ENCODE measurements at regions not wholly inside any gene's neighbourhood (a gene's known extent, or its start where the extent isn't known, plus 50 kb on each side); places are given as distances from the start of the nearest gene placed in this dataset.

DNA sequence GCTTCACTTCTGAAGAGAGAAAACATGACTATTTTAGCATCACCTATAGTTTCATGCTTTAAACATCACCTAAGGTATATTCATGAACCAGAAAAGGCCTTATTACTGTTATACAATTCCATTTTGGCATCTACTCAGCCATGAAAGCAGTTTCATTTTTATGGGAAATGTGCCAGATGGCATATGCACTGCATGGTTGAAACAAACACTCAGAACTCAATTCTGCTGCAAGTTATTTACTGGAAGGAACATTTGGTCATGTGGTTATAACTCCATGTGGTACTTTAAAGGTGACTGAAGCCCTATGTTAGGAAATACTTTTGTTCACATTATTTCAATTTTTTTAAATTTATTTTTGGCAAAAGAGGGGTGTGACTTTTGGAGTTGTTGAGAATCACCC lies 287.5 kb upstream of the CRIM1 start:
- H3K4me1 ChIP-seq (ENCODE audit: control insufficient read depth in 1 of 2, insufficient read depth in 2 of 2, low read depth in 1 of 2, low read length in 1 of 2) = no peaks in the 10 kb centered on the region
- H3F3A ChIP-seq (replicated peaks; ENCODE audit: insufficient read depth) = no peaks in the 10 kb centered on the region
- H3K27ac ChIP-seq (ENCODE audit: low read depth in 2 of 2, low read length in 1 of 2) = no peak overlapping the region
- TF ChIP-seq EP300 (IDR thresholded peaks at IDR 0.05; ENCODE audit: borderline replicate concordance in 1 of 2, low read depth in 1 of 2, low read length in 1 of 2) (no peak), CHD2 (IDR thresholded peaks at IDR 0.05; ENCODE audit: low read length, partially characterized antibody) (no peak), POLR2AphosphoS5 (IDR thresholded peaks at IDR 0.05; ENCODE audit: low read depth, low read length) (no peak), TAF1 (IDR thresholded peaks at IDR 0.05; ENCODE audit: borderline replicate concordance, low read depth, low read length) (no peak), ELF1 (IDR thresholded peaks at IDR 0.05) (no peak), MEF2A (IDR thresholded peaks at IDR 0.05; ENCODE audit: borderline replicate concordance, low read depth) (no peak), RXRA (IDR thresholded peaks at IDR 0.05; ENCODE audit: borderline replicate concordance, low read depth) (no peak), FOXM1 (IDR thresholded peaks at IDR 0.05; ENCODE audit: low read depth) (no peak), FOSL2 (IDR thresholded peaks at IDR 0.05; ENCODE audit: borderline replicate concordance, low read depth) (no peak), NRF1 (IDR thresholded peaks at IDR 0.05; ENCODE audit: low read depth, low read length) (no peak), NFIC (IDR thresholded peaks at IDR 0.05; ENCODE audit: borderline replicate concordance) (no peak)
- TF ChIP-seq, protein P1, sequence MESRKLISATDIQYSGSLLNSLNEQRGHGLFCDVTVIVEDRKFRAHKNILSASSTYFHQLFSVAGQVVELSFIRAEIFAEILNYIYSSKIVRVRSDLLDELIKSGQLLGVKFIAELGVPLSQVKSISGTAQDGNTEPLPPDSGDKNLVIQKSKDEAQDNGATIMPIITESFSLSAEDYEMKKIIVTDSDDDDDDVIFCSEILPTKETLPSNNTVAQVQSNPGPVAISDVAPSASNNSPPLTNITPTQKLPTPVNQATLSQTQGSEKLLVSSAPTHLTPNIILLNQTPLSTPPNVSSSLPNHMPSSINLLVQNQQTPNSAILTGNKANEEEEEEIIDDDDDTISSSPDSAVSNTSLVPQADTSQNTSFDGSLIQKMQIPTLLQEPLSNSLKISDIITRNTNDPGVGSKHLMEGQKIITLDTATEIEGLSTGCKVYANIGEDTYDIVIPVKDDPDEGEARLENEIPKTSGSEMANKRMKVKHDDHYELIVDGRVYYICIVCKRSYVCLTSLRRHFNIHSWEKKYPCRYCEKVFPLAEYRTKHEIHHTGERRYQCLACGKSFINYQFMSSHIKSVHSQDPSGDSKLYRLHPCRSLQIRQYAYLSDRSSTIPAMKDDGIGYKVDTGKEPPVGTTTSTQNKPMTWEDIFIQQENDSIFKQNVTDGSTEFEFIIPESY (IDR thresholded peaks at IDR 0.05; ENCODE audit: borderline replicate concordance, low read depth) = no peak
- TF ChIP-seq, protein P2, sequence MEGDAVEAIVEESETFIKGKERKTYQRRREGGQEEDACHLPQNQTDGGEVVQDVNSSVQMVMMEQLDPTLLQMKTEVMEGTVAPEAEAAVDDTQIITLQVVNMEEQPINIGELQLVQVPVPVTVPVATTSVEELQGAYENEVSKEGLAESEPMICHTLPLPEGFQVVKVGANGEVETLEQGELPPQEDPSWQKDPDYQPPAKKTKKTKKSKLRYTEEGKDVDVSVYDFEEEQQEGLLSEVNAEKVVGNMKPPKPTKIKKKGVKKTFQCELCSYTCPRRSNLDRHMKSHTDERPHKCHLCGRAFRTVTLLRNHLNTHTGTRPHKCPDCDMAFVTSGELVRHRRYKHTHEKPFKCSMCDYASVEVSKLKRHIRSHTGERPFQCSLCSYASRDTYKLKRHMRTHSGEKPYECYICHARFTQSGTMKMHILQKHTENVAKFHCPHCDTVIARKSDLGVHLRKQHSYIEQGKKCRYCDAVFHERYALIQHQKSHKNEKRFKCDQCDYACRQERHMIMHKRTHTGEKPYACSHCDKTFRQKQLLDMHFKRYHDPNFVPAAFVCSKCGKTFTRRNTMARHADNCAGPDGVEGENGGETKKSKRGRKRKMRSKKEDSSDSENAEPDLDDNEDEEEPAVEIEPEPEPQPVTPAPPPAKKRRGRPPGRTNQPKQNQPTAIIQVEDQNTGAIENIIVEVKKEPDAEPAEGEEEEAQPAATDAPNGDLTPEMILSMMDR (IDR thresholded peaks at IDR 0.05) = no peak
- TF ChIP-seq, protein P3, sequence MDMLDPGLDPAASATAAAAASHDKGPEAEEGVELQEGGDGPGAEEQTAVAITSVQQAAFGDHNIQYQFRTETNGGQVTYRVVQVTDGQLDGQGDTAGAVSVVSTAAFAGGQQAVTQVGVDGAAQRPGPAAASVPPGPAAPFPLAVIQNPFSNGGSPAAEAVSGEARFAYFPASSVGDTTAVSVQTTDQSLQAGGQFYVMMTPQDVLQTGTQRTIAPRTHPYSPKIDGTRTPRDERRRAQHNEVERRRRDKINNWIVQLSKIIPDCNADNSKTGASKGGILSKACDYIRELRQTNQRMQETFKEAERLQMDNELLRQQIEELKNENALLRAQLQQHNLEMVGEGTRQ (IDR thresholded peaks at IDR 0.05; ENCODE audit: borderline replicate concordance, low read depth, low read length) = no peak
- ChIA-PET POLR2A (no interaction called here), CTCF (no interaction called here)
- no peaks in the 10 kb centered on the region for H3K79me2 ChIP-seq (ENCODE audit: insufficient read depth)
- no peaks in the 10 kb centered on the region for H3K27me3 ChIP-seq (ENCODE audit: insufficient read depth)
- no peaks in the 10 kb centered on the region for H3K36me3 ChIP-seq (replicated peaks in 1 of 2; ENCODE audit: control insufficient read depth in 1 of 2, insufficient read depth in 2 of 2, low read length in 1 of 2)
- H3K4me2 ChIP-seq = no peak overlapping the region
- DNase-seq = no peak
- H4K20me1 ChIP-seq (ENCODE audit: insufficient read depth) = no peaks in the 10 kb centered on the region
- H3K9me2 ChIP-seq = no peaks in the 10 kb centered on the region
- H3K9me3 ChIP-seq = no peaks in the 10 kb centered on the region
- no peak overlapping the region for H2AFZ ChIP-seq (ENCODE audit: low read depth)
- H3K4me3 ChIP-seq (ENCODE audit: low read depth in 2 of 2, low read length in 1 of 2) = no peak overlapping the region
- no peak overlapping the region for H3K9ac ChIP-seq

DNA sequence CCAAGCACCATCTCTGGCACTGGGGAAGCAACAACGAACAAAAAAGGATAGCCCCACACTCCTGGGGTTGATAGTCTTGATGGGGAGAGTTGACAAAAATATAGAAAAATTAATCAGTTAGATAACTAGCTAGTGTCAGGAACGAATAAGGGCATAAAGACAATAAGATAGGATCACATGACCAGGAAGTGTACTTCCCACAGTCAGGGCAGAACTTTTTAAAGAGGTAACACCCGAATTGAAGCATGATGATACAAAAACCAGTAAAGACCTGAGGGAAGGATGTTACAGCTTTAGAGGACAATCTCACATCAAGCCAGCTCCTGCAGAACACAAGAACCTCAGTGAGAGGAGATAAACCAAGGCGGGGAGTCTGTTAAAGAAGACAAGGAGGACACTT lies 295.4 kb upstream of the CRIM1 start:
- H3K4me2 ChIP-seq = no peak overlapping the region
- no peaks in the 10 kb centered on the region for H3K9me3 ChIP-seq
- TF ChIP-seq, protein P4, sequence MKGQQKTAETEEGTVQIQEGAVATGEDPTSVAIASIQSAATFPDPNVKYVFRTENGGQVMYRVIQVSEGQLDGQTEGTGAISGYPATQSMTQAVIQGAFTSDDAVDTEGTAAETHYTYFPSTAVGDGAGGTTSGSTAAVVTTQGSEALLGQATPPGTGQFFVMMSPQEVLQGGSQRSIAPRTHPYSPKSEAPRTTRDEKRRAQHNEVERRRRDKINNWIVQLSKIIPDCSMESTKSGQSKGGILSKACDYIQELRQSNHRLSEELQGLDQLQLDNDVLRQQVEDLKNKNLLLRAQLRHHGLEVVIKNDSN (IDR thresholded peaks at IDR 0.05; ENCODE audit: borderline replicate concordance, low read depth) = no peak
- TF ChIP-seq GATA2 (CRISPR knock-in tag; IDR thresholded peaks at IDR 0.05) (no peak), POLR2AphosphoS5 (IDR thresholded peaks at IDR 0.05; ENCODE audit: low read depth, low read length) (no peak), FOXM1 (IDR thresholded peaks at IDR 0.05; ENCODE audit: low read depth) (no peak), SMC3 (IDR thresholded peaks at IDR 0.05; ENCODE audit: low read depth, low read length) (no peak), SIN3A (IDR thresholded peaks at IDR 0.05; ENCODE audit: borderline replicate concordance, low read depth, low read length) (no peak)
- TF ChIP-seq, protein P3 (IDR thresholded peaks at IDR 0.05; ENCODE audit: borderline replicate concordance, low read depth, low read length) = no peak
- TF ChIP-seq, protein P5, sequence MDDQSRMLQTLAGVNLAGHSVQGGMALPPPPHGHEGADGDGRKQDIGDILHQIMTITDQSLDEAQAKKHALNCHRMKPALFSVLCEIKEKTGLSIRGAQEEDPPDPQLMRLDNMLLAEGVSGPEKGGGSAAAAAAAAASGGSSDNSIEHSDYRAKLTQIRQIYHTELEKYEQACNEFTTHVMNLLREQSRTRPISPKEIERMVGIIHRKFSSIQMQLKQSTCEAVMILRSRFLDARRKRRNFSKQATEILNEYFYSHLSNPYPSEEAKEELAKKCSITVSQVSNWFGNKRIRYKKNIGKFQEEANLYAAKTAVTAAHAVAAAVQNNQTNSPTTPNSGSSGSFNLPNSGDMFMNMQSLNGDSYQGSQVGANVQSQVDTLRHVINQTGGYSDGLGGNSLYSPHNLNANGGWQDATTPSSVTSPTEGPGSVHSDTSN (IDR thresholded peaks at IDR 0.05) = no peak
- no peak overlapping the region for H3K4me3 ChIP-seq (ENCODE audit: low read depth in 2 of 2, low read length in 1 of 2)
- no peak overlapping the region for H2AFZ ChIP-seq (ENCODE audit: low read depth)
- H3F3A ChIP-seq (replicated peaks; ENCODE audit: insufficient read depth) = no peaks in the 10 kb centered on the region
- no peaks in the 10 kb centered on the region for H3K79me2 ChIP-seq (ENCODE audit: insufficient read depth)
- CTCF ChIA-PET = interaction anchor here (1.0 to 1.2 kb wide), 3 partner anchors 12 to 604 kb away, joined by 3 read pairs; no protein-coding TSS in a partner anchor
- no peaks in the 10 kb centered on the region for H4K20me1 ChIP-seq (ENCODE audit: insufficient read depth)
- WGBS (ENCODE audit: low lambda C conversion rate) = 2% methylated on average over 4 of the region's 4 CpGs
- no peak overlapping the region for H3K27ac ChIP-seq (ENCODE audit: low read depth in 2 of 2, low read length in 1 of 2)
- 0 out of 2 replicates have a peak, but pooled peaks cover 3% of the 10 kb centered on the region for H3K9me2 ChIP-seq
- H3K4me1 ChIP-seq (ENCODE audit: control insufficient read depth in 1 of 2, insufficient read depth in 2 of 2, low read depth in 1 of 2, low read length in 1 of 2) = no peaks in the 10 kb centered on the region
- no peak overlapping the region for H3K9ac ChIP-seq
- no peaks in the 10 kb centered on the region for H3K27me3 ChIP-seq (ENCODE audit: insufficient read depth)
- POLR2A ChIA-PET = no interaction called here
- H3K36me3 ChIP-seq (replicated peaks in 1 of 2; ENCODE audit: control insufficient read depth in 1 of 2, insufficient read depth in 2 of 2, low read length in 1 of 2) = no peaks in the 10 kb centered on the region
- no peak for DNase-seq

Data from SK-N-SH (cell line).